Mesothelial cell of epicardium (in vitro differentiated cells): ENCODE measurements at regions not wholly inside any gene's neighbourhood (a gene's known extent, or its start where the extent isn't known, plus 50 kb on each side); places are given as distances from the start of the nearest gene placed in this dataset.

ENCODE experiments used
- DNase-seq, 2 experiments: peaks; one replicate each; pipeline ENCODE4 v3.0.0; 2021; ENCODE audit warnings: low spot score in 2 of 2; ENCODE audit not compliant: unreplicated experiment in 2 of 2
- H3K27ac Mint-ChIP-seq: 2 replicates; pipeline ENCODE4 v1.8.0; 2021; ENCODE audit warnings: mixed read lengths
- H3K27me3 Mint-ChIP-seq: 2 replicates; pipeline ENCODE4 v1.8.0; 2021; ENCODE audit warnings: low read depth, mixed read lengths
- H3K36me3 Mint-ChIP-seq: 2 replicates; pipeline ENCODE4 v1.8.0; 2021; ENCODE audit warnings: mixed read lengths
- H3K4me1 Mint-ChIP-seq: 2 replicates; pipeline ENCODE4 v1.8.0; 2021; ENCODE audit warnings: mixed read lengths
- H3K4me3 Mint-ChIP-seq: 2 replicates; pipeline ENCODE4 v1.8.0; 2021; ENCODE audit warnings: mild to moderate bottlenecking, moderate library complexity, mixed read lengths
- H3K9me3 Mint-ChIP-seq: 2 replicates; pipeline ENCODE4 v1.8.0; 2021; ENCODE audit warnings: mixed read lengths
- CTCF ChIP-seq: fragments of 200-600 bp; sonication (generic); IDR thresholded peaks from one replicate; pipeline ENCODE4 v1.5.0; 2021; ENCODE audit warnings: antibody characterized with exemption; ENCODE audit not compliant: unreplicated experiment

GRCh38 chr15:46293550-46293949 lies 658.7 kb downstream of the SQOR start:
- H3K9me3 Mint-ChIP-seq = peaks cover 13% of the 10 kb centered on the region
- no peak for DNase-seq
- H3K4me1 Mint-ChIP-seq = peaks cover 8% of the 10 kb centered on the region
- no peak overlapping the region for H3K4me3 Mint-ChIP-seq
- no peaks in the 10 kb centered on the region for H3K36me3 Mint-ChIP-seq
- H3K27me3 Mint-ChIP-seq = no peaks in the 10 kb centered on the region
- no peak for TF ChIP-seq CTCF
- no peak overlapping the region for H3K27ac Mint-ChIP-seq

GRCh38 chr15:46296002-46296401 lies 661.2 kb downstream of the SQOR start:
- TF ChIP-seq CTCF = no peak
- Mint-ChIP-seq H3K36me3 (no peaks in the 10 kb centered on the region), H3K4me1 (peaks cover 9% of the 10 kb centered on the region), H3K27ac (no peak overlapping the region), H3K4me3 (no peak overlapping the region), H3K9me3 (peaks cover 4% of the 10 kb centered on the region), H3K27me3 (peaks cover under 1% of the 10 kb centered on the region)
- no peak for DNase-seq

GRCh38 chr15:46296797-46297196 lies 662.0 kb downstream of the SQOR start:
- no peak overlapping the region for H3K27ac Mint-ChIP-seq
- DNase-seq = no peak
- H3K36me3 Mint-ChIP-seq = no peaks in the 10 kb centered on the region
- TF ChIP-seq CTCF = no peak
- H3K4me1 Mint-ChIP-seq = peaks cover 6% of the 10 kb centered on the region
- no peak overlapping the region for H3K4me3 Mint-ChIP-seq
- no peaks in the 10 kb centered on the region for H3K9me3 Mint-ChIP-seq
- H3K27me3 Mint-ChIP-seq = peaks cover 3% of the 10 kb centered on the region

GRCh38 chr15:46297766-46298165 lies 662.9 kb downstream of the SQOR start:
- Mint-ChIP-seq H3K27me3 (peaks cover 9% of the 10 kb centered on the region), H3K4me1 (peaks cover 6% of the 10 kb centered on the region), H3K36me3 (no peaks in the 10 kb centered on the region), H3K4me3 (no peak overlapping the region), H3K9me3 (no peaks in the 10 kb centered on the region), H3K27ac (no peak overlapping the region)
- no peak for DNase-seq
- TF ChIP-seq CTCF = no peak

- Mint-ChIP-seq H3K27me3 (peaks cover 11% of the 10 kb centered on the region), H3K4me1 (peaks cover 2% of the 10 kb centered on the region), H3K36me3 (no peaks in the 10 kb centered on the region), H3K4me3 (no peak overlapping the region), H3K27ac (no peak overlapping the region), H3K9me3 (no peaks in the 10 kb centered on the region)
- no peak for TF ChIP-seq CTCF
- DNase-seq = no peak
Observed at GRCh38 chr15:46300716-46301115, 665.9 kb downstream of the SQOR start.

- no peaks in the 10 kb centered on the region for H3K9me3 Mint-ChIP-seq
- H3K27ac Mint-ChIP-seq = no peak overlapping the region
- no peaks in the 10 kb centered on the region for H3K36me3 Mint-ChIP-seq
- no peak overlapping the region for H3K4me3 Mint-ChIP-seq
- peaks cover 12% of the 10 kb centered on the region for H3K27me3 Mint-ChIP-seq
- DNase-seq = no peak
- TF ChIP-seq CTCF = no peak
- H3K4me1 Mint-ChIP-seq = peaks cover 2% of the 10 kb centered on the region
Observed at GRCh38 chr15:46301291-46301690, 666.5 kb downstream of the SQOR start.
